Caco-2 (cell line): ENCODE measurements at regions not wholly inside any gene's neighbourhood (a gene's known extent, or its start where the extent isn't known, plus 50 kb on each side); places are given as distances from the start of the nearest gene placed in this dataset.

Experiments
- BruUV-seq: library from RNA; stranded (reverse); fragments of 400-500 nt; replicated peaks from 2 replicates; lab custom pipeline; 2021; lab: Mats Ljungman, UMichigan
- CTCF ChIA-PET: fragments of 300-600 bp; sonication (Branson Sonifier 250); formaldehyde crosslinking; loops from one replicate; lab custom pipeline; 2022; ENCODE audit warnings: antibody characterized with exemption; lab: Charles Lee
- POLR2A ChIA-PET: fragments of 300-600 bp; sonication (Branson Sonifier 250); formaldehyde crosslinking; loops from one replicate; lab custom pipeline; 2022; ENCODE audit warnings: antibody characterized with exemption; lab: Charles Lee
- DNase-seq, 2 experiments: peaks; one replicate each; pipeline versions ENCODE4 v3.0.0 to v3.0.0-alpha.2; 2020 to 2022
- H3K27me3 ChIP-seq: replicated peaks from 2 replicates; pipeline ENCODE4 v1.6.0; 2011; ENCODE audit warnings: low read length; ENCODE audit not compliant: control insufficient read depth, insufficient read depth
- H3K36me3 ChIP-seq: 2 replicates; pipeline ENCODE4 v1.5.1; 2011; ENCODE audit warnings: low read length; ENCODE audit not compliant: control insufficient read depth, insufficient read depth
- H3K4me1 ChIP-seq: fragments of 250-450 bp; sonication (Bioruptor Pico); 2 replicates; pipeline ENCODE4 v1.5.1; 2020; ENCODE audit warnings: mild to moderate bottlenecking
- H3K4me3 ChIP-seq: 2 replicates; pipeline ENCODE4 v1.5.1; 2011; ENCODE audit warnings: low read depth, mild to moderate bottlenecking, control low read depth, low read length
- H3K9me3 ChIP-seq: fragments of 250-450 bp; sonication (Bioruptor Pico); 2 replicates; pipeline ENCODE4 v1.5.1; 2020; ENCODE audit warnings: mild to moderate bottlenecking, moderate library complexity
- H3K27ac Mint-ChIP-seq: one replicate; pipeline ENCODE4 v1.8.0; 2022; ENCODE audit warnings: mixed read lengths; ENCODE audit not compliant: unreplicated experiment
- H3K27me3 Mint-ChIP-seq: one replicate; pipeline ENCODE4 v1.8.0; 2022; ENCODE audit warnings: mixed read lengths; ENCODE audit not compliant: insufficient read depth, unreplicated experiment
- H3K36me3 Mint-ChIP-seq: one replicate; pipeline ENCODE4 v1.8.0; 2022; ENCODE audit warnings: mild to moderate bottlenecking, mixed read lengths; ENCODE audit not compliant: insufficient read depth, unreplicated experiment
- H3K4me1 Mint-ChIP-seq: one replicate; pipeline ENCODE4 v1.8.0; 2022; ENCODE audit warnings: low read depth, mixed read lengths; ENCODE audit not compliant: unreplicated experiment
- H3K4me3 Mint-ChIP-seq: one replicate; pipeline ENCODE4 v1.8.0; 2022; ENCODE audit warnings: mild to moderate bottlenecking, moderate library complexity, mixed read lengths; ENCODE audit not compliant: unreplicated experiment
- H3K9me3 Mint-ChIP-seq: one replicate; pipeline ENCODE4 v1.8.0; 2022; ENCODE audit warnings: mixed read lengths; ENCODE audit not compliant: unreplicated experiment
- intact Hi-C: fragments of 100-400 bp; cut with micrococcal nuclease; formaldehyde crosslinking; loops from one replicate; pipeline ENCODE4 v1.10.0; 2022; ENCODE audit not compliant: unreplicated experiment
- TF ChIP-seq, protein P1 (sequence below), 2 experiments: fragments of 200-600 bp in 1 of 2; IDR thresholded peaks; 1 replicate in 1 of 2; 2 replicates in 1 of 2; pipeline versions ENCODE4 v1.5.1 to v1.8.0; 2011 to 2022; ENCODE audit warnings: antibody characterized with exemption in 1 of 2, control low read depth in 1 of 2, inconsistent platforms in 1 of 2, low read depth in 1 of 2, low read length in 1 of 2, mild to moderate bottlenecking in 1 of 2, moderate library complexity in 1 of 2; ENCODE audit not compliant: insufficient read depth in 1 of 2, severe bottlenecking in 1 of 2, unreplicated experiment in 1 of 2

- no peaks in the 10 kb centered on the region for H3K36me3 ChIP-seq
- Mint-ChIP-seq H3K36me3 (peaks cover 18% of the 10 kb centered on the region), H3K27ac (no peak overlapping the region), H3K4me3 (no peak overlapping the region), H3K9me3 (peaks cover 29% of the 10 kb centered on the region), H3K4me1 (peaks cover 25% of the 10 kb centered on the region), H3K27me3 (no peaks in the 10 kb centered on the region)
- peaks cover 21% of the 10 kb centered on the region for H3K4me1 ChIP-seq
- CTCF ChIA-PET: no interaction called here
- H3K4me3 ChIP-seq: no peak overlapping the region
- intact Hi-C loops: no loop called here
- no peaks in the 10 kb centered on the region for H3K27me3 ChIP-seq
- TF ChIP-seq, protein P1, sequence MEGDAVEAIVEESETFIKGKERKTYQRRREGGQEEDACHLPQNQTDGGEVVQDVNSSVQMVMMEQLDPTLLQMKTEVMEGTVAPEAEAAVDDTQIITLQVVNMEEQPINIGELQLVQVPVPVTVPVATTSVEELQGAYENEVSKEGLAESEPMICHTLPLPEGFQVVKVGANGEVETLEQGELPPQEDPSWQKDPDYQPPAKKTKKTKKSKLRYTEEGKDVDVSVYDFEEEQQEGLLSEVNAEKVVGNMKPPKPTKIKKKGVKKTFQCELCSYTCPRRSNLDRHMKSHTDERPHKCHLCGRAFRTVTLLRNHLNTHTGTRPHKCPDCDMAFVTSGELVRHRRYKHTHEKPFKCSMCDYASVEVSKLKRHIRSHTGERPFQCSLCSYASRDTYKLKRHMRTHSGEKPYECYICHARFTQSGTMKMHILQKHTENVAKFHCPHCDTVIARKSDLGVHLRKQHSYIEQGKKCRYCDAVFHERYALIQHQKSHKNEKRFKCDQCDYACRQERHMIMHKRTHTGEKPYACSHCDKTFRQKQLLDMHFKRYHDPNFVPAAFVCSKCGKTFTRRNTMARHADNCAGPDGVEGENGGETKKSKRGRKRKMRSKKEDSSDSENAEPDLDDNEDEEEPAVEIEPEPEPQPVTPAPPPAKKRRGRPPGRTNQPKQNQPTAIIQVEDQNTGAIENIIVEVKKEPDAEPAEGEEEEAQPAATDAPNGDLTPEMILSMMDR (IDR thresholded peaks at IDR 0.05; ENCODE audit: insufficient read depth in 1 of 2, low read depth in 1 of 2, low read length in 1 of 2, severe bottlenecking in 1 of 2, unreplicated experiment in 1 of 2): no peak
- POLR2A ChIA-PET: no interaction called here
- H3K9me3 ChIP-seq: peaks cover 11% of the 10 kb centered on the region; the same call in 1 of the 2 replicates
- DNase-seq: no peak
- no TSS peak for BruUV-seq
Observed at GRCh38 chr20:23215344-23215995, 129.3 kb upstream of the CD93 start.

GRCh38 chr20:23214903-23215302 is 128.8 kb upstream of the CD93 start:
- Mint-ChIP-seq H3K4me3 (no peak overlapping the region), H3K27ac (no peak overlapping the region), H3K4me1 (peaks cover 25% of the 10 kb centered on the region), H3K9me3 (peaks cover 26% of the 10 kb centered on the region), H3K36me3 (peaks cover 18% of the 10 kb centered on the region), H3K27me3 (no peaks in the 10 kb centered on the region)
- Histone ChIP-seq H3K27me3 (no peaks in the 10 kb centered on the region), H3K4me3 (no peak overlapping the region), H3K36me3 (no peaks in the 10 kb centered on the region), H3K9me3 (peaks cover 11% of the 10 kb centered on the region; the same call in 1 of the 2 replicates), H3K4me1 (peaks cover 21% of the 10 kb centered on the region)
- no peak for DNase-seq
- BruUV-seq: no TSS peak
- intact Hi-C loops: no loop called here
- TF ChIP-seq, protein P1 (IDR thresholded peaks at IDR 0.05; ENCODE audit: insufficient read depth in 1 of 2, low read depth in 1 of 2, low read length in 1 of 2, severe bottlenecking in 1 of 2, unreplicated experiment in 1 of 2): no peak
- CTCF ChIA-PET: no interaction called here
- POLR2A ChIA-PET: no interaction called here

- TF ChIP-seq, protein P1 (IDR thresholded peaks at IDR 0.05; ENCODE audit: insufficient read depth in 1 of 2, low read depth in 1 of 2, low read length in 1 of 2, severe bottlenecking in 1 of 2, unreplicated experiment in 1 of 2): no peak
- Histone ChIP-seq H3K36me3 (no peaks in the 10 kb centered on the region), H3K9me3 (0 out of 2 replicates have a peak, but pooled peaks cover 4% of the 10 kb centered on the region), H3K27me3 (no peaks in the 10 kb centered on the region), H3K4me1 (peaks cover 21% of the 10 kb centered on the region), H3K4me3 (no peak overlapping the region)
- POLR2A ChIA-PET: interaction anchor here (1.1 to 1.3 kb wide), 2 partner anchors 138 to 147 kb away, joined by 3 to 5 read pairs; partner anchors contain the start of gene NXT1
- intact Hi-C loops: loop anchor here (1.0 kb wide), 2 partner anchors 20 to 30 kb away; no protein-coding TSS in a partner anchor
- CTCF ChIA-PET: interaction anchor here (0.6 to 1.5 kb wide), 4 partner anchors 11 to 521 kb away, joined by 4 to 11 read pairs (median 8); no protein-coding TSS in a partner anchor
- no peak overlapping the region for H3K4me3 Mint-ChIP-seq
- peak; percentile 60 to 78 for DNase-seq
- no peaks in the 10 kb centered on the region for H3K27me3 Mint-ChIP-seq
- peaks cover 22% of the 10 kb centered on the region for H3K9me3 Mint-ChIP-seq
- no TSS peak for BruUV-seq
- H3K4me1 Mint-ChIP-seq: peaks cover 34% of the 10 kb centered on the region
- peaks cover 18% of the 10 kb centered on the region for H3K36me3 Mint-ChIP-seq
- peak overlapping the region; percentile 88 for H3K27ac Mint-ChIP-seq
Observed at GRCh38 chr20:23212464-23212995, 126.4 kb upstream of the CD93 start.
